ENCODE measurements at regions not wholly inside any gene's neighbourhood (a gene's known extent, or its start where the extent isn't known, plus 50 kb on each side); places are given as distances from the start of the nearest gene placed in this dataset.

GRCh38 chr15:93897377-93897776, 334.0 kb upstream of the MCTP2 start:
- no peak overlapping the region for H2AK5ac ChIP-seq (ENCODE audit: low read depth, low read length)
- H3K18ac ChIP-seq (ENCODE audit: extremely low read depth, low read length) = no peak overlapping the region
- no peak for DNase-seq (ENCODE audit: low read depth in 1 of 2, low spot score in 2 of 2)
- CTCF ChIA-PET (ENCODE audit: partially characterized antibody) = interaction anchor here (1.7 kb wide), 1 partner anchor 31 kb away, joined by 5 read pairs; no protein-coding TSS in a partner anchor
- H3K4me1 ChIP-seq (replicated peaks in 1 of 4; ENCODE audit: control insufficient read depth in 3 of 4, insufficient read depth in 4 of 4, low read length in 3 of 4) = no peaks in the 10 kb centered on the region
- POLR2A ChIA-PET (ENCODE audit: partially characterized antibody) = no interaction called here
- WGBS, 2 experiments (ENCODE audit: extremely low coverage in 1 of 2, insufficient coverage in 1 of 2, insufficient read length in 1 of 2, insufficient replicate concordance in 2 of 2, low coverage in 1 of 2, low lambda C conversion rate in 2 of 2, missing lambda C conversion rate in 1 of 2) = 94% methylated on average over 1 of the region's 1 CpG; no CpG with 5 or more reads in 1 of the 2 experiments
- no peaks in the 10 kb centered on the region for H3K36me3 ChIP-seq (ENCODE audit: control insufficient read depth in 2 of 4, insufficient read depth in 4 of 4, low read length in 3 of 4)
- no peak overlapping the region for H2BK5ac ChIP-seq (ENCODE audit: low read depth, low read length)
- peak overlapping the region; percentile 49; the same call in 1 of the 2 replicates for H2AFZ ChIP-seq (ENCODE audit: low read length)
- no peak overlapping the region for H3K4me3 ChIP-seq (ENCODE audit: extremely low read depth in 1 of 4, insufficient read depth in 2 of 4, low read depth in 3 of 4, low read length in 4 of 4)
- no peak overlapping the region for H2BK120ac ChIP-seq (replicated peaks; ENCODE audit: low read depth, low read length)
- H3K23ac ChIP-seq (ENCODE audit: insufficient read length) = no peak overlapping the region
- no peak overlapping the region for H3K9ac ChIP-seq (replicated peaks in 1 of 4; ENCODE audit: extremely low read depth in 1 of 4, low read depth in 3 of 4, low read length in 3 of 4)
- no peak overlapping the region for H4K5ac ChIP-seq (ENCODE audit: insufficient read length, low read depth, low read length)
- no peak overlapping the region for H3K27ac ChIP-seq (ENCODE audit: low read depth, low read length)
- no peaks in the 10 kb centered on the region for H4K20me1 ChIP-seq (replicated peaks in 1 of 2; ENCODE audit: control insufficient read depth in 1 of 2, insufficient read depth in 2 of 2, low read length in 2 of 2)
- FAIRE-seq = no peak
- no peak overlapping the region for H3K4ac ChIP-seq (replicated peaks; ENCODE audit: insufficient read length, low read depth, low read length)
- TF ChIP-seq POLR2AphosphoS5 (IDR thresholded peaks at IDR 0.05; ENCODE audit: low read depth, low read length) = no peak
- no peak for TF ChIP-seq JUN (IDR thresholded peaks at IDR 0.05; ENCODE audit: low read depth, low read length)
- no peak for TF ChIP-seq POLR2A (IDR thresholded peaks at IDR 0.05; ENCODE audit: control extremely low read depth in 1 of 2, low read depth in 2 of 2, low read length in 2 of 2)
- TF ChIP-seq TCF12 (IDR thresholded peaks at IDR 0.05; ENCODE audit: low read depth, low read length) = no peak
- TF ChIP-seq POU5F1 (IDR thresholded peaks at IDR 0.05; ENCODE audit: low read depth, low read length) = no peak
- no peak for TF ChIP-seq RBBP5 (IDR thresholded peaks at IDR 0.05; ENCODE audit: borderline replicate concordance, low read depth, low read length)
- no peak for TF ChIP-seq NANOG (IDR thresholded peaks at IDR 0.05; ENCODE audit: insufficient read depth, low read depth, low read length, poor library complexity, severe bottlenecking)
- no peak for TF ChIP-seq CBX5 (IDR thresholded peaks at IDR 0.05; ENCODE audit: low read depth, low read length)
- no peak for TF ChIP-seq GABPA (IDR thresholded peaks at IDR 0.05; ENCODE audit: borderline replicate concordance, insufficient read depth, low read length)
- no peak for TF ChIP-seq CBX8 (IDR thresholded peaks at IDR 0.05; ENCODE audit: borderline replicate concordance, low read depth, low read length)
- no peak for TF ChIP-seq CEBPB (IDR thresholded peaks at IDR 0.05; ENCODE audit: low read depth, low read length)
- TF ChIP-seq SIX5 (IDR thresholded peaks at IDR 0.05; ENCODE audit: low read depth, low read length) = no peak
- no peak for TF ChIP-seq MAX (IDR thresholded peaks at IDR 0.05)
- no peak for TF ChIP-seq SUZ12 (IDR thresholded peaks at IDR 0.05; ENCODE audit: low read length)
- no peak overlapping the region for H2BK15ac ChIP-seq (ENCODE audit: low read length)
- no peaks in the 10 kb centered on the region for H3K79me2 ChIP-seq (ENCODE audit: control insufficient read depth in 1 of 2, insufficient read depth in 2 of 2, low read length in 2 of 2)
- H3K79me1 ChIP-seq (ENCODE audit: low read depth, low read length) = no peaks in the 10 kb centered on the region
- H2BK12ac ChIP-seq (ENCODE audit: low read depth, low read length) = no peak overlapping the region
- no peak overlapping the region for H2BK20ac ChIP-seq (ENCODE audit: low read length)
- no peak overlapping the region for H3K4me2 ChIP-seq (ENCODE audit: insufficient read depth in 1 of 2, low read depth in 2 of 2, low read length in 2 of 2)
- H3K27me3 ChIP-seq (replicated peaks in 1 of 4; ENCODE audit: control insufficient read depth in 3 of 4, extremely low read depth in 1 of 4, insufficient read depth in 3 of 4, low read length in 3 of 4) = no peaks in the 10 kb centered on the region
- H3K56ac ChIP-seq (replicated peaks; ENCODE audit: insufficient read length, low read depth, low read length) = no peak overlapping the region
- H3K9me3 ChIP-seq (ENCODE audit: insufficient read depth in 2 of 2, low read depth in 1 of 2, low read length in 1 of 2) = no peaks in the 10 kb centered on the region
- no peak overlapping the region for H4K91ac ChIP-seq (replicated peaks; ENCODE audit: insufficient read length, low read length)
- H3K23me2 ChIP-seq (ENCODE audit: low read depth, low read length) = no peaks in the 10 kb centered on the region
- H3K14ac ChIP-seq (ENCODE audit: insufficient read length) = no peak overlapping the region
- H4K8ac ChIP-seq (ENCODE audit: extremely low read depth, insufficient read depth, low read length) = no peak overlapping the region

All from H1 (cell line).